A549 (cell line): ENCODE measurements at regions not wholly inside any gene's neighbourhood (a gene's known extent, or its start where the extent isn't known, plus 50 kb on each side); places are given as distances from the start of the nearest gene placed in this dataset.

Source experiments
- ESRRA ChIP-seq: fragments of 150-350 bp; IDR thresholded peaks from 2 replicates; pipeline ENCODE4 v1.6.1; 2014; ENCODE audit warnings: mild to moderate bottlenecking, low read length, borderline replicate concordance
- MAFK ChIP-seq: fragments of 450-650 bp; IDR thresholded peaks from 2 replicates; pipeline ENCODE4 v1.6.1; 2014; ENCODE audit not compliant: partially characterized antibody
- MYC ChIP-seq: IDR thresholded peaks from 2 replicates; pipeline ENCODE4 v1.6.1; 2012; ENCODE audit warnings: mild to moderate bottlenecking, inconsistent platforms, low read length, improper control_type of control experiment, borderline replicate concordance
- POLR2A ChIP-seq: IDR thresholded peaks from 2 replicates; pipeline ENCODE4 v1.6.1; 2012; ENCODE audit warnings: mild to moderate bottlenecking, low read length
- POLR2AphosphoS2 ChIP-seq: conservative IDR thresholded peaks from 2 replicates; pipeline ENCODE4 v1.6.1; 2012; ENCODE audit warnings: low read length, improper control_type of control experiment, inconsistent platforms
- SMC3 ChIP-seq: fragments of >200 bp; sonication (Bioruptor Twin); formaldehyde crosslinking; IDR thresholded peaks from 3 replicates; pipeline ENCODE4 v1.6.1; 2018; ENCODE audit warnings: inconsistent platforms
- TF ChIP-seq, protein P1 (sequence below): fragments of >200 bp; sonication (Bioruptor Twin); formaldehyde crosslinking; IDR thresholded peaks from 3 replicates; pipeline ENCODE4 v1.5.1; 2016
- TF ChIP-seq, protein P2 (sequence below): IDR thresholded peaks from 2 replicates; pipeline ENCODE4 v1.6.1; 2012
- TF ChIP-seq, protein P3 (sequence below): fragments of 250-450 bp; sonication (Bioruptor Pico); IDR thresholded peaks from 2 replicates; pipeline ENCODE4 v1.5.0; 2020; ENCODE audit warnings: low read depth, mild to moderate bottlenecking, moderate library complexity

- TF ChIP-seq, protein P1, sequence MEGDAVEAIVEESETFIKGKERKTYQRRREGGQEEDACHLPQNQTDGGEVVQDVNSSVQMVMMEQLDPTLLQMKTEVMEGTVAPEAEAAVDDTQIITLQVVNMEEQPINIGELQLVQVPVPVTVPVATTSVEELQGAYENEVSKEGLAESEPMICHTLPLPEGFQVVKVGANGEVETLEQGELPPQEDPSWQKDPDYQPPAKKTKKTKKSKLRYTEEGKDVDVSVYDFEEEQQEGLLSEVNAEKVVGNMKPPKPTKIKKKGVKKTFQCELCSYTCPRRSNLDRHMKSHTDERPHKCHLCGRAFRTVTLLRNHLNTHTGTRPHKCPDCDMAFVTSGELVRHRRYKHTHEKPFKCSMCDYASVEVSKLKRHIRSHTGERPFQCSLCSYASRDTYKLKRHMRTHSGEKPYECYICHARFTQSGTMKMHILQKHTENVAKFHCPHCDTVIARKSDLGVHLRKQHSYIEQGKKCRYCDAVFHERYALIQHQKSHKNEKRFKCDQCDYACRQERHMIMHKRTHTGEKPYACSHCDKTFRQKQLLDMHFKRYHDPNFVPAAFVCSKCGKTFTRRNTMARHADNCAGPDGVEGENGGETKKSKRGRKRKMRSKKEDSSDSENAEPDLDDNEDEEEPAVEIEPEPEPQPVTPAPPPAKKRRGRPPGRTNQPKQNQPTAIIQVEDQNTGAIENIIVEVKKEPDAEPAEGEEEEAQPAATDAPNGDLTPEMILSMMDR, result no peak
- TF ChIP-seq MYC, result no peak
- TF ChIP-seq, protein P2, sequence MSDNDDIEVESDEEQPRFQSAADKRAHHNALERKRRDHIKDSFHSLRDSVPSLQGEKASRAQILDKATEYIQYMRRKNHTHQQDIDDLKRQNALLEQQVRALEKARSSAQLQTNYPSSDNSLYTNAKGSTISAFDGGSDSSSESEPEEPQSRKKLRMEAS, result no peak
- no peak for TF ChIP-seq SMC3
- TF ChIP-seq, protein P3, sequence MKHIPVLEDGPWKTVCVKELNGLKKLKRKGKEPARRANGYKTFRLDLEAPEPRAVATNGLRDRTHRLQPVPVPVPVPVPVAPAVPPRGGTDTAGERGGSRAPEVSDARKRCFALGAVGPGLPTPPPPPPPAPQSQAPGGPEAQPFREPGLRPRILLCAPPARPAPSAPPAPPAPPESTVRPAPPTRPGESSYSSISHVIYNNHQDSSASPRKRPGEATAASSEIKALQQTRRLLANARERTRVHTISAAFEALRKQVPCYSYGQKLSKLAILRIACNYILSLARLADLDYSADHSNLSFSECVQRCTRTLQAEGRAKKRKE, result no peak
- no peak for TF ChIP-seq MAFK
- TF ChIP-seq POLR2A, result no peak
- no peak for TF ChIP-seq POLR2AphosphoS2
- no peak for TF ChIP-seq ESRRA
Observed at GRCh38 chr2:62306751-62307468, 111.0 kb downstream of the B3GNT2 start.
